B cell (primary cell): ENCODE measurements at regions not wholly inside any gene's neighbourhood (a gene's known extent, or its start where the extent isn't known, plus 50 kb on each side); places are given as distances from the start of the nearest gene placed in this dataset.

Experiments
- ATAC-seq: fragments of 200-7000 bp; cut with Tn5 transposase; one replicate; pipeline ENCODE4 v1.10.0; 2021; ENCODE audit warnings: low read depth, mild to moderate bottlenecking, moderate number of reproducible peaks, moderate library complexity
- CTCF ChIA-PET: fragments of 350-600 bp; sonication (Branson Sonifier 250); formaldehyde crosslinking; loops from one replicate; lab custom pipeline; 2021; ENCODE audit warnings: antibody characterized with exemption, inconsistent platforms; lab: Charles Lee
- POLR2A ChIA-PET: fragments of 350-600 bp; sonication (Branson Sonifier 250); formaldehyde crosslinking; loops from one replicate; lab custom pipeline; 2021; ENCODE audit warnings: antibody characterized with exemption; lab: Charles Lee
- DNase-seq: peaks from one replicate; pipeline ENCODE4 v3.0.0; 2013
- H2AFZ ChIP-seq: 2 replicates; pipeline ENCODE4 v1.6.1; 2012; ENCODE audit warnings: mild to moderate bottlenecking, low read depth, low read length; ENCODE audit not compliant: insufficient read depth, poor library complexity, severe bottlenecking
- H3K27ac ChIP-seq, 2 donors: 1 replicate in 1 of 2; 2 replicates in 1 of 2; pipeline ENCODE4 v1.5.1; 2012 to 2013; ENCODE audit warnings: low read length in 2 of 2, mild to moderate bottlenecking in 2 of 2, moderate library complexity in 1 of 2
- H3K27me3 ChIP-seq, 4 experiments: fragments of 200-600 bp in 1 of 4; sonication (generic) in 1 of 4; replicated peaks in 1 of 4; 1 replicate in 2 of 4; 2 replicates in 2 of 4; pipeline versions ENCODE4 v1.6.1 to v1.7.0; 2013 to 2016; ENCODE audit warnings: low read length in 3 of 4, mild to moderate bottlenecking in 2 of 4, mixed read lengths in 1 of 4, moderate library complexity in 1 of 4; ENCODE audit not compliant: insufficient read depth in 4 of 4, control insufficient read depth in 3 of 4; ENCODE audit errors: control extremely low read depth in 1 of 4
- H3K36me3 ChIP-seq, 2 experiments: replicated peaks in 1 of 2; 1 replicate in 1 of 2; 2 replicates in 1 of 2; pipeline versions ENCODE4 v1.6.1 to v1.7.1; 2013; ENCODE audit warnings: low read length in 1 of 2; ENCODE audit not compliant: insufficient read depth in 2 of 2, control insufficient read depth in 1 of 2; ENCODE audit errors: control extremely low read depth in 1 of 2, extremely low read depth in 1 of 2
- H3K4me1 ChIP-seq, 2 donors: fragments of 200-600 bp in 1 of 2; sonication (generic) in 1 of 2; 1 replicate in 1 of 2; 2 replicates in 1 of 2; pipeline versions ENCODE4 v1.5.1 to v1.6.1; 2013 to 2017; ENCODE audit warnings: low read length in 2 of 2; ENCODE audit not compliant: control insufficient read depth in 2 of 2, insufficient read depth in 2 of 2
- H3K4me2 ChIP-seq: replicated peaks from 2 replicates; pipeline ENCODE3; 2012; ENCODE audit warnings: mild to moderate bottlenecking, low read depth, low read length; ENCODE audit not compliant: poor library complexity, severe bottlenecking
- H3K4me3 ChIP-seq, 5 experiments: fragments of 200-600 bp in 1 of 5; sonication (generic) in 1 of 5; 1 replicate in 3 of 5; 2 replicates in 2 of 5; pipeline versions ENCODE4 v1.5.1 to v1.7.0; 2011 to 2016; ENCODE audit warnings: low read length in 4 of 5, mild to moderate bottlenecking in 4 of 5, low read depth in 2 of 5, control low read depth in 1 of 5, moderate library complexity in 1 of 5; ENCODE audit not compliant: insufficient read depth in 1 of 5; ENCODE audit errors: control extremely low read depth in 1 of 5, extremely low read depth in 1 of 5
- H3K79me2 ChIP-seq: fragments of 200-600 bp; sonication (generic); one replicate; pipeline ENCODE4 v1.6.0; 2016; ENCODE audit warnings: low read length; ENCODE audit not compliant: control insufficient read depth, insufficient read depth
- H3K9ac ChIP-seq: fragments of 200-600 bp; sonication (generic); 2 replicates; pipeline ENCODE4 v1.6.1; 2017; ENCODE audit warnings: mild to moderate bottlenecking, low read length, moderate library complexity
- H3K9me3 ChIP-seq, 3 donors: one replicate each; pipeline versions ENCODE4 v1.6.1 to v1.7.1; 2013; ENCODE audit warnings: low read length in 2 of 3; ENCODE audit not compliant: control insufficient read depth in 2 of 3, insufficient read depth in 1 of 3; ENCODE audit errors: control extremely low read depth in 1 of 3
- H4K20me1 ChIP-seq: 2 replicates; pipeline ENCODE4 v1.6.0; 2012; ENCODE audit warnings: mild to moderate bottlenecking, low read length; ENCODE audit not compliant: insufficient read depth, control insufficient read depth, poor library complexity, severe bottlenecking
- H3K27ac Mint-ChIP-seq: one replicate; pipeline ENCODE4 v1.8.0; 2021; ENCODE audit warnings: mixed read lengths
- H3K27me3 Mint-ChIP-seq: one replicate; pipeline ENCODE4 v1.8.0; 2021; ENCODE audit warnings: mixed read lengths
- H3K4me1 Mint-ChIP-seq: one replicate; pipeline ENCODE4 v1.8.0; 2021; ENCODE audit warnings: mixed read lengths
- H3K4me3 Mint-ChIP-seq: one replicate; pipeline ENCODE4 v1.8.0; 2021; ENCODE audit warnings: mixed read lengths
- H3K9me3 Mint-ChIP-seq: one replicate; pipeline ENCODE4 v1.8.0; 2022; ENCODE audit warnings: mixed read lengths; ENCODE audit not compliant: insufficient read depth
- CTCF ChIP-seq: fragments of 200-600 bp; IDR thresholded peaks from one replicate; pipeline ENCODE4 v1.8.0; 2022; ENCODE audit warnings: antibody characterized with exemption, mild to moderate bottlenecking
- EZH2 ChIP-seq: IDR thresholded peaks from 2 replicates; pipeline ENCODE4 v1.6.1; 2012; ENCODE audit warnings: borderline replicate concordance, low read depth, mild to moderate bottlenecking, moderate library complexity, low read length; ENCODE audit not compliant: insufficient read depth, poor library complexity, severe bottlenecking
- whole genome bisulfite sequencing: methylation state at CpG from one replicate; pipeline ENCODE4 v1.1.5; 2013; ENCODE audit warnings: missing lambda C conversion rate; ENCODE audit not compliant: insufficient coverage; 5-methylcytosine and 5-hydroxymethylcytosine counted together
- intact Hi-C: fragments of 100-400 bp; cut with micrococcal nuclease; formaldehyde crosslinking; loops from one replicate; pipeline ENCODE4 v1.10.0; 2022

- Histone ChIP-seq H3K4me3 (no peak overlapping the region), H3K27ac (no peak overlapping the region), H3K4me2 (no peak overlapping the region), H3K36me3 (no peaks in the 10 kb centered on the region), H3K79me2 (no peaks in the 10 kb centered on the region), H4K20me1 (no peaks in the 10 kb centered on the region), H3K4me1 (no peaks in the 10 kb centered on the region), H3K9ac (no peak overlapping the region), H3K9me3 (no peaks in the 10 kb centered on the region), H2AFZ (no peak overlapping the region), H3K27me3 (no peaks in the 10 kb centered on the region)
- POLR2A ChIA-PET, result no interaction called here
- no peaks in the 10 kb centered on the region for H3K4me1 Mint-ChIP-seq
- no CpG with 5 or more reads among the region's 5 CpGs for WGBS
- no peak overlapping the region for H3K27ac Mint-ChIP-seq
- CTCF ChIA-PET, result no interaction called here
- intact Hi-C loops, result no loop called here
- TF ChIP-seq EZH2 (no peak), CTCF (no peak)
- H3K9me3 Mint-ChIP-seq, result no peaks in the 10 kb centered on the region
- DNase-seq (no peak), ATAC-seq (no peak)
- no peak overlapping the region for H3K4me3 Mint-ChIP-seq
- H3K27me3 Mint-ChIP-seq, result peaks cover 2% of the 10 kb centered on the region
These were observed 76.5 kb downstream of the OR13A1 start for GRCh38 chr10:45238896-45239295.

- Mint-ChIP-seq H3K27me3 (no peaks in the 10 kb centered on the region), H3K4me1 (no peaks in the 10 kb centered on the region), H3K9me3 (no peaks in the 10 kb centered on the region), H3K27ac (no peak overlapping the region), H3K4me3 (no peak overlapping the region)
- Histone ChIP-seq H3K4me2 (no peak overlapping the region), H2AFZ (no peak overlapping the region), H3K27ac (no peak overlapping the region), H3K36me3 (no peaks in the 10 kb centered on the region), H3K4me3 (no peak overlapping the region), H3K9me3 (no peaks in the 10 kb centered on the region), H3K9ac (no peak overlapping the region), H3K79me2 (no peaks in the 10 kb centered on the region), H3K4me1 (no peaks in the 10 kb centered on the region), H3K27me3 (peaks cover 0 to 2% (median 0%) of the 10 kb centered on the region in 4 experiments), H4K20me1 (no peaks in the 10 kb centered on the region)
- DNase-seq, result no peak
- 80% methylated on average over 7 of the region's 11 CpGs for WGBS
- intact Hi-C loops, result no loop called here
- ATAC-seq, result no peak
- CTCF ChIA-PET, result interaction anchor here (2.5 kb wide), 1 partner anchor 11 kb away, joined by 13 read pairs; no protein-coding TSS in a partner anchor
- POLR2A ChIA-PET, result no interaction called here
- TF ChIP-seq EZH2 (no peak), CTCF (no peak)
These were observed 75.8 kb downstream of the OR13A1 start for GRCh38 chr10:45239642-45240041.
